GM12878 (cell line): ENCODE measurements at regions not wholly inside any gene's neighbourhood (a gene's known extent, or its start where the extent isn't known, plus 50 kb on each side); places are given as distances from the start of the nearest gene placed in this dataset.

Source experiments
- CHD2 ChIP-seq: IDR thresholded peaks from 2 replicates; pipeline ENCODE4 v1.6.1; 2011; ENCODE audit warnings: low read depth, low read length, improper control_type of control experiment, borderline replicate concordance
- EP300 ChIP-seq, 2 experiments: fragments of 150-350 bp in 1 of 2; IDR thresholded peaks; 2 replicates each; pipeline ENCODE4 v1.6.1; 2011 to 2012; ENCODE audit warnings: low read depth in 2 of 2, low read length in 2 of 2, borderline replicate concordance in 1 of 2, improper control_type of control experiment in 1 of 2, inconsistent platforms in 1 of 2; ENCODE audit not compliant: control insufficient read depth in 1 of 2
- EZH2 ChIP-seq: IDR thresholded peaks from 2 replicates; pipeline ENCODE4 v1.6.1; 2012; ENCODE audit warnings: low read depth, mild to moderate bottlenecking, control low read depth, inconsistent platforms, low read length, borderline replicate concordance; ENCODE audit not compliant: control insufficient read depth
- LARP7 ChIP-seq: fragments of 450-650 bp; IDR thresholded peaks from 2 replicates; pipeline ENCODE4 v1.6.1; 2017; ENCODE audit warnings: mild to moderate bottlenecking
- MTA2 ChIP-seq: fragments of 450-650 bp; IDR thresholded peaks from 2 replicates; pipeline ENCODE4 v1.6.1; 2016; ENCODE audit warnings: low read depth, mild to moderate bottlenecking, moderate library complexity
- MYC ChIP-seq: IDR thresholded peaks from 2 replicates; pipeline ENCODE4 v1.6.1; 2011; ENCODE audit warnings: mild to moderate bottlenecking, low read length, moderate library complexity, inconsistent platforms; ENCODE audit not compliant: insufficient read depth, insufficient replicate concordance, insufficient read length, severe bottlenecking
- POLR2A ChIP-seq: IDR thresholded peaks from 2 replicates; pipeline ENCODE4 v1.6.1; 2011; ENCODE audit warnings: low read depth, mild to moderate bottlenecking, low read length
- RCOR1 ChIP-seq: conservative IDR thresholded peaks from 2 replicates; pipeline ENCODE4 v1.6.1; 2012; ENCODE audit warnings: low read depth, low read length, improper control_type of control experiment
- SMC3 ChIP-seq: IDR thresholded peaks from 2 replicates; pipeline ENCODE4 v1.6.1; 2011; ENCODE audit warnings: low read length, improper control_type of control experiment, borderline replicate concordance
- YY1 ChIP-seq: IDR thresholded peaks from 2 replicates; pipeline ENCODE4 v1.6.1; 2011; ENCODE audit warnings: low read depth, mild to moderate bottlenecking, low read length
- TF ChIP-seq, protein P1 (sequence below): fragments of 450-650 bp; IDR thresholded peaks from 2 replicates; pipeline ENCODE4 v1.6.1; 2016; ENCODE audit warnings: mild to moderate bottlenecking, moderate library complexity, borderline replicate concordance
- TF ChIP-seq, protein P2 (sequence below): IDR thresholded peaks from 2 replicates; pipeline ENCODE4 v1.6.1; 2012; ENCODE audit warnings: low read depth, low read length, improper control_type of control experiment
- TF ChIP-seq, protein P3 (sequence below), 3 experiments: IDR thresholded peaks in 2 of 3; conservative IDR thresholded peaks in 1 of 3; 2 replicates each; pipeline ENCODE4 v1.5.1; 2011; ENCODE audit warnings: low read depth in 3 of 3, low read length in 3 of 3, mild to moderate bottlenecking in 3 of 3, control low read depth in 2 of 3, moderate library complexity in 2 of 3, inconsistent platforms in 1 of 3, mixed read lengths in 1 of 3; ENCODE audit not compliant: control insufficient read depth in 2 of 3, insufficient read depth in 1 of 3; ENCODE audit errors: extremely low read depth in 1 of 3

DNA sequence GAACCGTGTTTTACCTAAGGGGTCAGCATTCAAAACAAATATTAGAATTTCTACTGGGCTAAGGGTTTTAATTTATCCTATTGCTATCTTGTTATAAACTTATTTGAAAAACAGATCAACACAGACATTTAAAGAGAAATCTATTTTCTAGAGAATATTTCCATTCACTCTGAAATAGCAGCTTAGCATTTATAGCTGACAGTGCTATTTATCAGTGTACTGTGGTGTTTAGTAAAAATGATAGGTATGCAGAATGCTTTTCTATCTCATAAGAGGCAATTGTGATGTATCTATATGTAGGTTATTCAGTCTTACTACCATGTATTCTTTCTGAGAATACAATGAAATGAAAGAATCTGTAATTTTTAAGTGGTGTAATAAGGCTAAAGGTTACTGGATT is 1077.4 kb downstream of the REEP3 start:
- TF ChIP-seq, protein P1, sequence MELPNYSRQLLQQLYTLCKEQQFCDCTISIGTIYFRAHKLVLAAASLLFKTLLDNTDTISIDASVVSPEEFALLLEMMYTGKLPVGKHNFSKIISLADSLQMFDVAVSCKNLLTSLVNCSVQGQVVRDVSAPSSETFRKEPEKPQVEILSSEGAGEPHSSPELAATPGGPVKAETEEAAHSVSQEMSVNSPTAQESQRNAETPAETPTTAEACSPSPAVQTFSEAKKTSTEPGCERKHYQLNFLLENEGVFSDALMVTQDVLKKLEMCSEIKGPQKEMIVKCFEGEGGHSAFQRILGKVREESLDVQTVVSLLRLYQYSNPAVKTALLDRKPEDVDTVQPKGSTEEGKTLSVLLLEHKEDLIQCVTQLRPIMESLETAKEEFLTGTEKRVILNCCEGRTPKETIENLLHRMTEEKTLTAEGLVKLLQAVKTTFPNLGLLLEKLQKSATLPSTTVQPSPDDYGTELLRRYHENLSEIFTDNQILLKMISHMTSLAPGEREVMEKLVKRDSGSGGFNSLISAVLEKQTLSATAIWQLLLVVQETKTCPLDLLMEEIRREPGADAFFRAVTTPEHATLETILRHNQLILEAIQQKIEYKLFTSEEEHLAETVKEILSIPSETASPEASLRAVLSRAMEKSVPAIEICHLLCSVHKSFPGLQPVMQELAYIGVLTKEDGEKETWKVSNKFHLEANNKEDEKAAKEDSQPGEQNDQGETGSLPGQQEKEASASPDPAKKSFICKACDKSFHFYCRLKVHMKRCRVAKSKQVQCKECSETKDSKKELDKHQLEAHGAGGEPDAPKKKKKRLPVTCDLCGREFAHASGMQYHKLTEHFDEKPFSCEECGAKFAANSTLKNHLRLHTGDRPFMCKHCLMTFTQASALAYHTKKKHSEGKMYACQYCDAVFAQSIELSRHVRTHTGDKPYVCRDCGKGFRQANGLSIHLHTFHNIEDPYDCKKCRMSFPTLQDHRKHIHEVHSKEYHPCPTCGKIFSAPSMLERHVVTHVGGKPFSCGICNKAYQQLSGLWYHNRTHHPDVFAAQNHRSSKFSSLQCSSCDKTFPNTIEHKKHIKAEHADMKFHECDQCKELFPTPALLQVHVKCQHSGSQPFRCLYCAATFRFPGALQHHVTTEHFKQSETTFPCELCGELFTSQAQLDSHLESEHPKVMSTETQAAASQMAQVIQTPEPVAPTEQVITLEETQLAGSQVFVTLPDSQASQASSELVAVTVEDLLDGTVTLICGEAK: no peak
- TF ChIP-seq EP300 (IDR thresholded peaks at IDR 0.05; ENCODE audit: borderline replicate concordance in 1 of 2, control insufficient read depth in 1 of 2, low read depth in 2 of 2, low read length in 2 of 2) (no peak), CHD2 (no peak), YY1 (no peak), RCOR1 (no peak), MTA2 (no peak), MYC (no peak), EZH2 (no peak), LARP7 (no peak), SMC3 (no peak), POLR2A (no peak)
- TF ChIP-seq, protein P2, sequence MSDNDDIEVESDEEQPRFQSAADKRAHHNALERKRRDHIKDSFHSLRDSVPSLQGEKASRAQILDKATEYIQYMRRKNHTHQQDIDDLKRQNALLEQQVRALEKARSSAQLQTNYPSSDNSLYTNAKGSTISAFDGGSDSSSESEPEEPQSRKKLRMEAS: no peak
- TF ChIP-seq, protein P3, sequence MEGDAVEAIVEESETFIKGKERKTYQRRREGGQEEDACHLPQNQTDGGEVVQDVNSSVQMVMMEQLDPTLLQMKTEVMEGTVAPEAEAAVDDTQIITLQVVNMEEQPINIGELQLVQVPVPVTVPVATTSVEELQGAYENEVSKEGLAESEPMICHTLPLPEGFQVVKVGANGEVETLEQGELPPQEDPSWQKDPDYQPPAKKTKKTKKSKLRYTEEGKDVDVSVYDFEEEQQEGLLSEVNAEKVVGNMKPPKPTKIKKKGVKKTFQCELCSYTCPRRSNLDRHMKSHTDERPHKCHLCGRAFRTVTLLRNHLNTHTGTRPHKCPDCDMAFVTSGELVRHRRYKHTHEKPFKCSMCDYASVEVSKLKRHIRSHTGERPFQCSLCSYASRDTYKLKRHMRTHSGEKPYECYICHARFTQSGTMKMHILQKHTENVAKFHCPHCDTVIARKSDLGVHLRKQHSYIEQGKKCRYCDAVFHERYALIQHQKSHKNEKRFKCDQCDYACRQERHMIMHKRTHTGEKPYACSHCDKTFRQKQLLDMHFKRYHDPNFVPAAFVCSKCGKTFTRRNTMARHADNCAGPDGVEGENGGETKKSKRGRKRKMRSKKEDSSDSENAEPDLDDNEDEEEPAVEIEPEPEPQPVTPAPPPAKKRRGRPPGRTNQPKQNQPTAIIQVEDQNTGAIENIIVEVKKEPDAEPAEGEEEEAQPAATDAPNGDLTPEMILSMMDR (IDR thresholded peaks at IDR 0.05 in 2 of 3, conservative IDR thresholded peaks at IDR 0.05 in 1 of 3; ENCODE audit: control insufficient read depth in 2 of 3, extremely low read depth in 1 of 3, insufficient read depth in 1 of 3, low read depth in 3 of 3, low read length in 3 of 3): no peak
